ENCODE measurements at regions not wholly inside any gene's neighbourhood (a gene's known extent, or its start where the extent isn't known, plus 50 kb on each side); places are given as distances from the start of the nearest gene placed in this dataset.
"Not testable (repeated sequence)": the region's sequence is repeated elsewhere in the genome, so short reads cannot be mapped to it uniquely, and the experiment has no call there.

DNA sequence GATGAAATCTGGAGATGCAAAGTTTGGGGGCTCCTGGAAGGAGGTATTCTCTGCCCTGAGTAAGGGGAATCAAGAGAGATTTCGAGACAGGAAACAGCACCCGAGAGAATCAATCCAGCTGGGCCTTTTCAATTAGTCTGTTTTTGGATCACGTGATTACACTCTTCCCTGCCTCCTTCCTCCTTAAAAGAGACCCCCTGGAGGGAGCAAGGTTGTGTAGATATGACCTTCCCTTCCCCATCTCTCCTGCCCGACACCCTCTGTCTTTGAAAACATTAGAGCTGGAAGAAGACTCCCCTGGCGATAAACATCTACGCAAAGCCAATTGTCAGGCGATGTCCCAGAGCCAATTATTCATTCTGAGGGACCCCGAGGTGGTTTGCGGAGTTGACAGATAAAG lies 407.9 kb downstream of the MIAT start:
- no peak for DNase-seq (ENCODE audit: low spot score)
- intact Hi-C loops (cut with DNase I), result no loop called here

- DNase-seq (ENCODE audit: low spot score), result no peak
- intact Hi-C loops (cut with DNase I), result no loop called here
Measured at GRCh38 chr22:27066856-27067255, 409.5 kb downstream of the MIAT start.

DNA sequence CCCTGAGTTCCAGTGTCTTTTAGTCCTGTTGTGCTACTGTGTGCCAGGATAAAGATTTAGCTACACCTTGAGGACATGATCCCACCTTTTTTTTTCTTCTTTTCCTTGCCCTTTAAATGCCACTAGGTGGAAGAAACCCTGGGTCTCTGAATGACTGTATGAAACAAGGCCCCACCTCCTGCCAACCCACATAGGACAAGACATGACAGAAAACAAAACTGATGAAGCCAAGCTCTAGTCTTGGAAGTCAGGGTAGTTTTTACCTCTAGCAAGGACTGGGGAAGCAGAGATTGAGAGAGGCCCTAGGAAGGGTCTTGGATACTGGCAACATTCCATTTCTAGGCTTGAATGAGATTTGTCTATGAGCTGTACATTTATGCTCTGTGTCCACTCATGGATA lies 410.7 kb downstream of the MIAT start:
- intact Hi-C loops (cut with DNase I), result no loop called here

GRCh38 chr22:27070594-27070993 lies 413.2 kb downstream of the MIAT start:
- intact Hi-C loops (cut with DNase I), result no loop called here
- DNase-seq (ENCODE audit: low spot score), result no peak

More for the DNA sequence above, 410.7 kb downstream of the MIAT start:
- no peak for DNase-seq (ENCODE audit: low spot score)

- no peak for DNase-seq (ENCODE audit: low spot score)
- intact Hi-C loops (cut with DNase I), result no loop called here
Measured at GRCh38 chr22:27073601-27074425, 416.4 kb downstream of the MIAT start.

GRCh38 chr22:27075028-27075678 lies 417.8 kb downstream of the MIAT start:
- intact Hi-C loops (cut with DNase I), result no loop called here
- DNase-seq (ENCODE audit: low spot score), result no peak

GRCh38 chr22:27075891-27076290 lies 418.5 kb downstream of the MIAT start:
- intact Hi-C loops (cut with DNase I), result no loop called here
- DNase-seq (ENCODE audit: low spot score), result no peak

- intact Hi-C loops (cut with DNase I); DNase-seq (ENCODE audit: low spot score): not testable (repeated sequence)
Measured at GRCh38 chr22:27078064-27078463, 420.7 kb downstream of the MIAT start.

DNA sequence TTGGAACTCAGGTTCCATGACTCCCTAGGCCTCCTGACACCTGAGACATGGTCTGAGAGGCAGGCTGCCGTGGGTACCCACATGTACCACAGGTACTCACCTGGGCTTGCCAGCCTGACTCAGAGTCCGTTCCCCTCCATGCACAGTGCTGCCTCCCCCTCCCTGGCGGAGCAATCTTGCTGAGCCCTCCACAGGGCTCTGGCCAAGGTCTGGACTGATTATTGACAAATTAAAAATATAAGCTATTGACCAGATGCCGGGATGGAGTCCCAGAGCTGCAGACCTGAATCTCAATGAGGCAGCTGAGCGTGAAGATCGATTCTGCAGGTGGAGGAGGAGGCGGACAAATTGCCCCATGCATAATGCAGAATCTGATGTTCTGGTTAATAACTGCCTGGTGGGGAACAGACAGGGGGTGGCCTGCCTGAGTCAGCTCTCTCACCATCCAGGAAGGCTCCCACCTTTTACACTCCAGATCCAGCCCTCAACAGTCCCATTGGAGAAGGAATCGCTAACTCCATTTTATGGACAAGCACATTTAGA lies 422.7 kb downstream of the MIAT start:
- no peak for DNase-seq (ENCODE audit: low spot score)
- intact Hi-C loops (cut with DNase I), result no loop called here

GRCh38 chr22:27080863-27081262 lies 423.5 kb downstream of the MIAT start:
- no peak for DNase-seq (ENCODE audit: low spot score)
- intact Hi-C loops (cut with DNase I), result no loop called here

GRCh38 chr22:27083610-27084009 lies 426.2 kb downstream of the MIAT start:
- intact Hi-C loops (cut with DNase I), result no loop called here
- DNase-seq (ENCODE audit: low spot score), result no peak

DNA sequence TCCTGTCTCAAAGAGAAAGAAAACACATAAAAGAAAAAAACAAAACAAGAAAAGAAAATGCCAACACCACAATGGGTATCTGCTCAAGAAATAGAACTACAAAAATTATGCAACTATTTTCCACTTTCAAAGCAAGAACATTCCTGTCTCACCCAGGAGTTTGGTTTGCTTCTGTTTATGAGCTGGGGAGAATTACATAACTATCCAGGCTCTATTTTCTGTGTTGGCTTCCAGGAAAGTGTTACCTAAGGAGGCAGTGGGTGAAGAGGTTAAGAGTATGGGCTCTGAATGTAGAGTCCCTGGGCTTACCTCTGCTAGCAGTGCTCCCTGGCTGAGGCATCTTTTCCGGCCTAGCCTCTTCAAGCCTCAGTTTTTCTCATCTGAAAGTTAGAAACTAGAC lies 426.7 kb downstream of the MIAT start:
- intact Hi-C loops (cut with DNase I), result no loop called here

DNA sequence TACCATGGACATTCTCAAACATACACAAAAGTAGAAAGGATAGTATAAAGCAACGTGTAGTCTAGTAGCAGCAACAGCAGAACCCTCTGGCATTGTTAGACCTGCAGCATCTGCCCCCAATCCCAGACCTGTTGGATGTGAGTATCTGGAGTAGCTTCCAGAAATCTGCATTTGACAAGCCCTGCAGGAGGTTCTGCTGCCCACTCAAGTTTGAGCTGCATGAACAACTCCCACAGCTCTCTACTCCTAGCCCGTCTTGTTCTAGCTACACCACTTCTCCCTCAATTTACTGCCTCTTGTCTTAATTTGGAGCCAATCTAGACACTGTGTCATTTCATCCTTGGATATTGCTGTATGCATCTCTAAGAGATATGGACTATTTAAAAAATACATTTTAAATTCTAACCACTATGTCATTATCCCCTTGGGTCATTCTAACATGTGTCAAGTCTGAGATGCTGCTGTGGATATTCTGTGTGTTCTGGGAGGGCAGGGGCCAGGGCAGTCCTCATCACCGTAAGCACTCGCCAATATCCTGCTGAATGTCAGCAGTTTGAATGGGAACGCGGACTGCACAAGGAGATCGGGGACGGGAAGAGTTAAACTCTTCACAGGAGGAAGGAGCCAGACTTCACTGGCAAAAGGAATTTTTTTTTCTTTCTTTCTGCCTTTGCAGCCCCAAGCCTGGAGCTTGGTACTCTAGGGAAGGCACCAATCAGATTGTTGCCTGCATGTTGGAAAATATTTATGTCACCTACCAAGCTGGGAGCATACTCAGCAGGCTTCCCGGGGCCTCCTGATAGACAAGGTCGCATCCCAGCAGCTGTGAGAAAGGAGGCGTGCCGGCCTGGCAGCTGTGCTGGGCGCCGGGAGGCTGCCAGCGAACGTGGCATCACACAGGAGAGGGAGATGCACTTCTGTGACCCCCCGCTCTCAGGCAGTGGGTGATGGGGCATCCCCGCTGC lies 429.0 kb downstream of the MIAT start:
- no peak for DNase-seq (ENCODE audit: low spot score)
- intact Hi-C loops (cut with DNase I), result no loop called here

More for the DNA sequence above, 426.7 kb downstream of the MIAT start:
- DNase-seq (ENCODE audit: low spot score), result no peak

DNA sequence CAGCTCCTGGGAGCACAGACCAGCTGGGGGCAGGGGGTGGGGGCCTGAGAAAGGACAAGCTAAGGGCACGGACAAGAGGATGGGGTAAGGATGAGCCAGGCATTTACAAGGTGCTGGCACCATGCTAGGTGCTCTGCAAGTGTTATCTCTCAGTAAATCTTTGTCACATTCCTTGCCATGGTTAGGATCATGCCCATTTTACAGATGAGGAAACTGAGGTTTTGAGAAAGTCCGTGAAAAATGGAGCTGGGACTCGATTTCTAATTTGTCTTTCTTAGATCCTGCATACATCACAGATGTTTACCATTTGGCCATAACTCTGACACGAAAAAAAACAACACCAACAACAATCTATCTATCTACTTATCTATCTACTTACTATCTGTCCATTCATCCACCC lies 429.7 kb downstream of the MIAT start:
- DNase-seq (ENCODE audit: low spot score), result no peak

GRCh38 chr22:27088026-27088425 lies 430.6 kb downstream of the MIAT start:
- intact Hi-C loops (cut with DNase I), result no loop called here
- no peak for DNase-seq (ENCODE audit: low spot score)

More for the DNA sequence above, 429.7 kb downstream of the MIAT start:
- intact Hi-C loops (cut with DNase I), result no loop called here

GRCh38 chr22:27089264-27089663 lies 431.9 kb downstream of the MIAT start:
- no peak for DNase-seq (ENCODE audit: low spot score)
- intact Hi-C loops (cut with DNase I), result no loop called here

GRCh38 chr22:27090611-27091011 lies 433.2 kb downstream of the MIAT start:
- no peak for DNase-seq (ENCODE audit: low spot score)
- intact Hi-C loops (cut with DNase I), result no loop called here

DNA sequence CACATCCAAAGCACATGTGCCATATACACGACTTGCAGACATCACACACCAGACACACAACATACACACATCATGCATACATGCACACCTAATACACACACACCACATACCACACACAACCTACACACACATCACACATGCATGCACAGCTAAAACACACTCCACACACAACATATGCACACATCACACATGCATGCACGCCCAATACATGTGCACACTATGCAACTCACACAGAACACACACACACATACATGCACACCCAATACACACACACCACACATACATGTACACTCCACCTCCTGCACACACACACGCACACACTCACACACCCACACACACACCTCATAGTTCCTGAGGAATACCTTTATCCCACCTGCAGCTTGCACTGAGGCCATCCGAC lies 436.0 kb downstream of the MIAT start:
- DNase-seq (ENCODE audit: low spot score), result no peak
- intact Hi-C loops (cut with DNase I), result no loop called here

GRCh38 chr22:27094633-27095308 lies 437.4 kb downstream of the MIAT start:
- DNase-seq (ENCODE audit: low spot score), result no peak
- intact Hi-C loops (cut with DNase I), result no loop called here
